NCI-H128 (cell line): ENCODE measurements at regions not wholly inside any gene's neighbourhood (a gene's known extent, or its start where the extent isn't known, plus 50 kb on each side); places are given as distances from the start of the nearest gene placed in this dataset.

Experiments
- DNase-seq: peaks from one replicate; lab custom pipeline; 2025; ENCODE audit not compliant: unreplicated experiment; lab: John Stamatoyannopoulos, UW

GRCh38 chr10:83037653-83038052 lies 1101.7 kb upstream of the GHITM start:
- DNase-seq: no peak

GRCh38 chr10:83038631-83039030 lies 1100.7 kb upstream of the GHITM start:
- DNase-seq: no peak

DNA sequence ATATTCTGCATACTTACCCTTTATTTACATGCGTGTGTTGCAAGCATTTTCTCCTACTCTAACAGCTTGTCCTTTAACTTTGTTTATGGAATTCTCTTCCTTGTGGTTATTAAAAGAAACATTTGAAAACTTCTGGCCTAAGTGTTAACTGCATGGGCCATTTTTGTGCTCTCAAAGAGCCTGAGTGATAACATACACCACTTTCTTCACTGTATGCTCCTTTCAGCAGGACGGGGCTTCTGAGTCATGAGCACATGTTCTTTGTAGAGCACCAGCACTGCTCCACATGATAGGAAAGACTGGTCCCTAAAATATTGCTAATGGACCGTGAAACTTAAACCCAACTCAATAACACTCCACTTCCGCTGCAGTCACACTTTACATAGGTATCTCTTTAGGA lies 1093.6 kb upstream of the GHITM start:
- DNase-seq: no peak

- DNase-seq: no peak
Measured at GRCh38 chr10:83050815-83051214, 1088.5 kb upstream of the GHITM start.

GRCh38 chr10:83062871-83063270 lies 1076.4 kb upstream of the GHITM start:
- no peak for DNase-seq

DNA sequence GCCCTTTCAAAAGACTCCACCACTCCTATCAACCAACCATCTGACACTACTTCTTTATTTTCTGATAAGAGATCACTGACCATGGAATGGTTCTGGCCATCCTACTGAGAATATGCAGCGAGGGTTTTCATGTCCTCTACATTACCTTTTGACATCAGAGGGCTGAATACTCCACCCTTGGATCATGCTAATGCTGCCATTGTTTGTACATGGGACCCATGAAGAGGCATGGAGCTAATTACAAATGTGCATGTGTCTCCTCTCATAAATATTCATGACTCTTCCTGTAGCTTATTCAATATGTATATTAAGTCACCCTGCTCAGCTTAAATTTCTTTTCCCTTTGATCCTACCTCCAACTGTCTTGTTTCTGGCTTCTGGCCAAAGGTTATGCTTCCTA lies 1065.8 kb upstream of the GHITM start:
- no peak for DNase-seq

DNA sequence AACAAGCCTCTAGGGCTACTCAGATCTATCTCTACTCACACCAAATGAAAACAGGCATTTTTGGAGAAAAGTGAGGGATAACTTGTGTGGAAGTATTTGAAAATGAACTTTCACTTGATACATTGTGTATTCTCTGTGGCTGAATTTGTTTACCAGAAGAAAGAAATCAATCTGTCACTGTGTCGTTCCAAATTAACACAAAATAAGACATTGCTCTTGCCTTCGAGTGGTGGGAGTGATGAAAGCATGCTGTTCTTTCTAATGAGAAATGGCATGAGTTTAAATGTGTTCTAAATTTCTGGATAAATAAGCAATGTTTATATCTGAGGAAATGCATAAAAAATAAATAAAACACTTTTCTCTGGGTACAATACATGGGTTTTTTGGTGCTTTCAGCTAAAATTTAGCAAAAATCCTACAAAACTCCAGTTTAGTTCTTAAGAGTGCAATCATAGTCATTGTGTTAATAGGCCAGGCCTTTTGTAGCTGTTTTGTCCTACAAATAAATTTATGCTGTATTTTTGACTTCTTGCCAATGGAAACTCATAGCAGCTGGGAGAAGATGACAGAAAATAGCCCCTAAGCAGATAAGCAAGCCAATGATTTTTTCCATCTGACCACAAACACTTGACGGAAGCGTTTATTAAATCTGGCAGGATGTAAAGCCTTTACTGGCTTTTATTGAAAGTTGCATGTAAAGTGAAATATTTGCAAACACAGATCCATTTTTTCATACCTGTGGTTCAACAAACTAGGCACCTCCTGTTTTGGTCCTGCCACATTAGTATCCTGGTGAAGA lies 1064.1 kb upstream of the GHITM start:
- DNase-seq: no peak

DNA sequence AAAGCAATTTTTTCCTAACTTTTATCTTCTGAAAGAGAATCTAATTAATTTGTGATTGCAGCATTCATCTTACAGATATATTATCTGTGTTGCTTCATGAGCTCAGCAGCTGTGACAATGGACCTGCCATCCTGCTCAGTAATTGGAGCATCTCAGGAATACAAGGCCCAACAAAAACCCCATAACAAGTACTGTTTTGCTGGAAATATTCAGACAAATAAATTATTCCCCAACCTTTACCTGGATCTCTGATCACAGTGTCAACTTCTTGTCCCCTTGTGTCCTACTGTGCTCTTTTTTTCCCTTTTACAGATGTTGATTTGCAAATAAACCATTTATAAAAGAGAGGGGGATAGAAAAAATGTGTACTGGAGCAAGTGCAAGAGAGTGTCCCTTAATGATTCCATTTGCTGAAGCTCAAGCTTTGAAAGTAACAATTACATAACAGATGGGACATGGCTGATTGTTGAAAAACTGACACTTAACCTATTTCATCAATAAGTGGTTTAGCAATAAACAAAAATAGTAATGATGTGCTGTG lies 1063.4 kb upstream of the GHITM start:
- DNase-seq: no peak

DNA sequence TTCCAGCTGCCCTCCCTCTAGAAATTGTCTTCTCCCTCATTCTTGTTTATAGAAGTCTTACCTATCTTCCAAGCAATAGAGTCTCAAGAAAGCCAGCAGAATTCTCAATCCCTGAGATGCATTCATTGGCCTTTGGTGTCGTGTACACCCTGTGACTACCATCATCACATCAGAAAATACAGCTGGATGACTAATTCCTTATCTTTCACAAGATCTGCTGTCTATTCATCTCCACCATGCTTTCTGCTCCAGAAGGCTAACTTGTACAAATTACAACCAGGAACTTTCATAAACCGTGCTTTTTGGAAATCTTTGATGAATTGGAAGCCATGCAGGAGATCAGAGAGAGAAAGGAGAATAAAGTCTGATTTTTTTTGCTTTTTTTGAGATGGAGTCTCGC lies 1062.9 kb upstream of the GHITM start:
- DNase-seq: no peak

DNA sequence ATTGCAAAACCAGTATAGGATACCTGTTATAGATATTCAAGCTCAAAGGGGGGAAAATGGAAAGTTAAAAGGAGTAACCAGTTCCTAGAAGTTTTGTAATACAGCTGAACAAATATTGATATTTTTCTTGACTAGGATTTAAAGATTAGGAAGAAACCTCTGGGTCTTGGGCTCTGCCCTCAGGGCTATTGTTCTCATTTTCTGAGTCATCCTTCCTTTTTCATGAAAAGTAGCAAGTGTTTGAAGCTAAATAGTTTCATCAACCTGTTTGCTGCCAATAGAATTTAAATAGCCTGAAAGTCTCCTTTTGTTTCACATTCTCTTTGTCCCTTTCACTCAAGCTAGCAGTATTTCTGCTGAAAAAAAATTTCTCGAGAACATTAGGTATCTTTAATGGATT lies 1061.1 kb upstream of the GHITM start:
- DNase-seq: no peak

GRCh38 chr10:83078645-83079044 lies 1060.7 kb upstream of the GHITM start:
- DNase-seq: no peak

DNA sequence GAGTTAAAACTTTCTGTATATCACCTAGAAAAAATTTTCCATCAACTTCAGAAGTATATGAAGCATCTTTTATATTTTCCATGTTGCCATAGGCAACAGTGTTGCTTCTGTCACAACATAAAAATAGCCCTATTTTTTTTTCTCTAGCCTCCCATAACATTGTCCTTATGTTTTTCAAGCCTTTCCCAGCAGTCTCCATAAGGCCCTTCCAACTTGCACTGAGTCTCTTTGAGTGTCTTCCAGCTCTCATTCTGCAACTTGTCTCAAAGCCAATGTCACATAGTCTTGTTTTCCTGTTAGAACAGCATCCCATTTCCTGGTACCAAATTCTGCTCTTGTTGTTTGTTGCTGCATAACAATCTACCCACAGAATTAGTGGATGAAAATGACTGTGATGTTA lies 1055.5 kb upstream of the GHITM start:
- no peak for DNase-seq

GRCh38 chr10:83089335-83089734 lies 1050.0 kb upstream of the GHITM start:
- no peak for DNase-seq

DNA sequence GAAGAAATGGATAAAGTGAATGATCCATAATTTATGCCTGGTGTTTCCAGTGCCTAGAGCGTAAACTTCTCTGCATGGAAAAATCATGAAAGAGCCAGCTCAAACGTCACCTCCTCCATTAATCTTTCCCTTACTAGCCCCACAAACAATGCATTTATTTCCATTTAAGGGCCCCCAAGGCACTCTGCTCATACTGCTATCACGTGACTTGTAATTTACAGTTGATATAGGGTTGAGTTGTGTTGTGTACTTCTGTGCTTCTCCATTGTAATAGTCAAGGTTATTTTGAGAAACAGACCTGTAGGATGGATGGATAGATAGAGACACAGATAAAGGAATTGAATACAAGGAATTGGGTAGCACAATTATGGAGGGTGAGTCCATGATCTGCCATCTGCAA lies 1034.7 kb upstream of the GHITM start:
- no peak for DNase-seq

- no peak for DNase-seq
Measured at GRCh38 chr10:83108565-83109333, 1030.6 kb upstream of the GHITM start.

GRCh38 chr10:83119346-83119745 lies 1020.0 kb upstream of the GHITM start:
- no peak for DNase-seq

DNA sequence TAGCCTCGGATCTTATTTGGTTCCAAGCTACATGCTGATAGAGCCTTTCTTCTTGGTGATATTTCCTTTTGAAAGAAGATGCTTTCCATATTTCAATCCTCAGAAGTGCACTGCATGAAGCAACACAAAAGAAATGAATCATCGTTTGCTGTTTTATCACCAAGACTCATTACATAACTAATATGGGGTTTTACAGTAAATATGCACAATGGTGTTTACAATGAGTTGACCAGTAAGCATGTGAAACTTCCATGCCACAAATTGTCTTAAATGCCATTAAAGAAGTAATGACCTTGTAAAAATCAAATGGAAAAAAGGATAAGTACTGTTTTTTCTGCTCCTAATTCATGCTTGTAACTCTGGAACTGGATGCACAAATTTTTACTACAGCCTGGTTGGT lies 1017.0 kb upstream of the GHITM start:
- no peak for DNase-seq

DNA sequence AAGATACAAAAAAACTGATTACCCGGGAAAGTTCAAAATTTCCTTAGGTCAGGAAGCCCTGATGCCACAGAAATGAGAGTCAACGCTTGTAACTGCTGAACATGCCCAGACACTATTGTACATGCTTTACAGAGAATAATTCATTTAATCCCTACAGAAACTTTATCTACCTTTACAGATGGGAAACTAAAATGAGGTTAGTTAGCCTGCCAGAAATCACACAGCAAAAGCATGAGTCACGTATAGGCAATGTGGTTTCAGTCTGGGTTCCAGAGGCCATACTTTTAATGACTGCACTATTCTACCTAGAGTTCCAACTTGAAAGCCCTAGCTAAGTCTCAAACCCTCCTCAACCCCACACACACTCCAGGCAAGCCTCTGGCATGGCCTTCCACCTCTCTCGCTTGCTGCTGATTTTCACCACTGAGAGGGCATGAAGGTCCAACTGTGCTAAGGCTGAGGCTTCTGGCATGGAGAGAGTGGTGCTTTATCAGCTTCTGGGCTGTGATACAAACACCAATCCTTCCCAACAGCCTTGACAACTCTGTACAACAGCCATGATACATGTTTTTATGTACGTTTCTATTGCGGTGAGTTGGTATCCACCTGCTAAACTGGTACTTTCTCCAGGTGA lies 1011.2 kb upstream of the GHITM start:
- DNase-seq: no peak

GRCh38 chr10:83140811-83141210 lies 998.5 kb upstream of the GHITM start:
- no peak for DNase-seq

- no peak for DNase-seq
Measured at GRCh38 chr10:83142074-83142563, 997.2 kb upstream of the GHITM start.

DNA sequence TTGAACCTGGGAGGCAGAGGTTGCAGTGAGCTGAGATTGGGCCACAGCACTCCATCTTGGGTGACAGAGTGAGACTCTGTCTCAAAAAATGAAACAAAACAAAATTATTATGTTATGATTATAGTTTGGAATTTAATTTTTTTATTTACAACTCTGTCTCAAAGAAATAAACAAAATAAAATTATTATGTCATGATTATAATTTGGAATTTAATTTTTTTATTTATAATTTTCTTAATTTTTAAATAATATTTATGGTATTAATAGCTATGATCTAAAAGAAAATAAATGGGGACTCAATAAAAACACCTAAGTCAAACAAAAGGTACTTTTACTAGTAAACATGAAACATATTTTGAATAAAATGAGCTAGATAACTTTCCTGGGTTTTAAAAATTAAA lies 994.8 kb upstream of the GHITM start:
- DNase-seq: no peak

- DNase-seq: no peak
Measured at GRCh38 chr10:83153714-83154113, 985.6 kb upstream of the GHITM start.
